ENCODE measurements at regions not wholly inside any gene's neighbourhood (a gene's known extent, or its start where the extent isn't known, plus 50 kb on each side); places are given as distances from the start of the nearest gene placed in this dataset.

DNA sequence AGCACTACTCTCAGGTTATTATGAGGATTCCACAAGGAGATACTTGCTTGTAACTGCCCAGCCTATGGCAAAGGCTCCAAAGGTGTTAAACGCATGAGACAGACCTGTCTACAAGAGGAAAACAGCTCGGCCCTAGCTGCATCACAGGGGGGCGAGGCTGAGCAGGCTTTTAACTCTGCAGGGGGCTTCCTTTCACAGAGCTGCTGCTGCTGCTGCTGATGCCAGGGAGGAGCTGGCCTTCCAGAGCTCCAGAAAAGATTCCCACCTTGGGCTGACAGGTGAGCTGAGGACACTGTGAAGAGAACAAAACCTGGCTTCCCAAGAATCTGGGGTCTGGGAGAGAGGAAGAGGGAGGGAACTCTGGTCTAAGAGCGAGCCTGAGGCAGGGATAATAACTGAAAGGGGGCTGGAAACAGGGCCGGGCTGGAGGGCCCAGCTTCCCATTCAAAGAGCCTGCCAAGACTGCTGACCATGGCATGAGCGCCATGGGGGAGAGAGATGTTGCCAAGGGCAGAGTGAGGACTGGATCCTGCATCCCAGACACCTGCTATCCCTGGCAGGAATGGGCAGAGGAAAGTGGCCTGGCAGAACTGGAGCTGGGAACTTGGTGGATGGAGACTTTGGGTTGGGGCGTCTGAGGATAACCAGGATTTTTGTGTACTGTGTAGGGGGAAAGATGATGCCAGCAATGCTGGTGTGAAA is 211.1 kb upstream of the LRFN2 start (continued):
- TF ChIP-seq SRF (IDR thresholded peaks at IDR 0.05; ENCODE audit: low read depth): no peak
- no peak for TF ChIP-seq RAD21 (IDR thresholded peaks at IDR 0.05; ENCODE audit: low read depth)

DNA sequence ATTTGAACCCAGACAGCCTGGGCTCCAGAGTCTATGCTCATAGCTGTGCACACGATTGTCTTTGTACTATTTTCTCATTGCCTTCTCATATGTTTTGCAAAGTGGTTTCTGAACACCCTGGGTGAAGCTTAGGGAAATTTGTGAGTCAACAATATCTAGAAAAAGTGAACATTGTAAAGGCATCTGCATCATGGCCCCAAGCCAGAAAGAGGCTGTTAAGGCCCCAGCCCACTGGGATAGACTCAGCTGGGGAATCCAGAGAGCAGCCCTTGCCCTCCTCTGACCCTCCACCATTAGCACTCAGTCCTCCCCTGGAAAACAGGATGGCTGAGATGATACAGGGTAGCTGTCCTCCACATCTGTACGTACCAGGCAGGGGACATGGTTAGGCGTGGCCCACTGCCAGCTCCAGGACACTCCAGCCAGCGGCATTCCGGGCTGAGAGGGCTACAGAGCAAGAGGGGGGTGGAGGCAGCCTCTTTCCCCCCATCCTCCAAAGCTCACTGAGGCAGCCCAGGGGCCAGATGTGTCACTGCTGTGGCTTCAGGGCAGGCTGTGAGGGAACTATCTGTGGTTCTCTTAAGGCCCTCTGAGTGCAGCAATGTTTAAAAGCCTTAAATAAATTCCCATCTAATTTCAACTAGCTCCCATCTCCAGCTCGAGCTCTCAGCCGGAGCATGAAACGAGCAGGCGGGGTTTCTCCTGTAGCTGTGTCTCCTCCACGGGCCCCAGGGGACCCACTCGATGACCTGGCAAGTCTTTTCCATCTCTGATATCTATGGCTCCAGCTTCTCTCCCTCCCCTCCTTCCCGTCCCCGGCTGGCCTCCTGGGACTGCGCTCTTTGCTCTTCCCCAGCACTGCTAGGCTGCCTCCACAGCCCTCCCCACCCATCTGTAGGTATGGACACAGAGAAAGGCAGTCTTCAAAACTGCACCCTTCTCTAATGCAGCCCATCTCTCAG is 209.4 kb upstream of the LRFN2 start:
- no peak overlapping the region for H3K27ac ChIP-seq (ENCODE audit: low read depth, low read length)
- H3K9ac ChIP-seq (ENCODE audit: low read length): no peak overlapping the region
- H3K36me3 ChIP-seq (ENCODE audit: control insufficient read depth in 1 of 2, insufficient read depth in 2 of 2, low read length in 2 of 2): no peaks in the 10 kb centered on the region
- POLR2A ChIA-PET: no interaction called here
- RAD21 ChIA-PET (ENCODE audit: low non-redundant PET in 1 of 2, low total read pairs in 2 of 2, uncharacterized antibody in 2 of 2, unreplicated experiment in 2 of 2): no interaction called here
- no peaks in the 10 kb centered on the region for H4K20me1 ChIP-seq (ENCODE audit: insufficient read depth)
- no peak overlapping the region for H3K4me3 ChIP-seq (replicated peaks in 1 of 2; ENCODE audit: low read depth in 1 of 2, low read length in 2 of 2)
- DNase-seq (ENCODE audit: low read depth, low spot score): no peak
- no peak overlapping the region for H2AFZ ChIP-seq (ENCODE audit: low read depth, low read length, poor library complexity, severe bottlenecking)
- H3K9me3 ChIP-seq (ENCODE audit: control insufficient read depth in 1 of 2, insufficient read depth in 1 of 2, low read depth in 1 of 2, low read length in 2 of 2): no peaks in the 10 kb centered on the region
- H3K79me2 ChIP-seq (ENCODE audit: insufficient read depth, low read length): no peaks in the 10 kb centered on the region
- CTCF ChIA-PET: no interaction called here
- H3K27me3 ChIP-seq (ENCODE audit: insufficient read depth, low read length): peaks cover 7% of the 10 kb centered on the region; the same call in 1 of the 2 replicates
- no peak for TF ChIP-seq ZNF274 (IDR thresholded peaks at IDR 0.05; ENCODE audit: low read depth, low read length)
- no peak for TF ChIP-seq ELF1 (IDR thresholded peaks at IDR 0.05; ENCODE audit: borderline replicate concordance, low read depth)
- TF ChIP-seq, protein P1, sequence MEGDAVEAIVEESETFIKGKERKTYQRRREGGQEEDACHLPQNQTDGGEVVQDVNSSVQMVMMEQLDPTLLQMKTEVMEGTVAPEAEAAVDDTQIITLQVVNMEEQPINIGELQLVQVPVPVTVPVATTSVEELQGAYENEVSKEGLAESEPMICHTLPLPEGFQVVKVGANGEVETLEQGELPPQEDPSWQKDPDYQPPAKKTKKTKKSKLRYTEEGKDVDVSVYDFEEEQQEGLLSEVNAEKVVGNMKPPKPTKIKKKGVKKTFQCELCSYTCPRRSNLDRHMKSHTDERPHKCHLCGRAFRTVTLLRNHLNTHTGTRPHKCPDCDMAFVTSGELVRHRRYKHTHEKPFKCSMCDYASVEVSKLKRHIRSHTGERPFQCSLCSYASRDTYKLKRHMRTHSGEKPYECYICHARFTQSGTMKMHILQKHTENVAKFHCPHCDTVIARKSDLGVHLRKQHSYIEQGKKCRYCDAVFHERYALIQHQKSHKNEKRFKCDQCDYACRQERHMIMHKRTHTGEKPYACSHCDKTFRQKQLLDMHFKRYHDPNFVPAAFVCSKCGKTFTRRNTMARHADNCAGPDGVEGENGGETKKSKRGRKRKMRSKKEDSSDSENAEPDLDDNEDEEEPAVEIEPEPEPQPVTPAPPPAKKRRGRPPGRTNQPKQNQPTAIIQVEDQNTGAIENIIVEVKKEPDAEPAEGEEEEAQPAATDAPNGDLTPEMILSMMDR (IDR thresholded peaks at IDR 0.05 in 2 of 3, conservative IDR thresholded peaks at IDR 0.05 in 1 of 3; ENCODE audit: borderline replicate concordance in 1 of 3, insufficient read depth in 1 of 3, low read depth in 2 of 3, low read length in 2 of 3): no peak
- TF ChIP-seq SRF (IDR thresholded peaks at IDR 0.05; ENCODE audit: low read depth): no peak
- H3K4me2 ChIP-seq (ENCODE audit: low read length): no peak overlapping the region
- no TSS peak for BruUV-seq (replicated peaks)
- no peaks in the 10 kb centered on the region for H3K9me2 ChIP-seq (ENCODE audit: insufficient read depth)
- intact Hi-C loops (cut with micrococcal nuclease): no loop called here
- ATAC-seq: no peak
- H3K4me1 ChIP-seq (ENCODE audit: control insufficient read depth in 1 of 2, insufficient read depth in 2 of 2, low read length in 2 of 2): peaks cover 0 to 4% of the 10 kb centered on the region in 2 experiments; a peak in 1 of 4 replicates

All from HCT116 (cell line).